K562 (cell line): ENCODE measurements at regions not wholly inside any gene's neighbourhood (a gene's known extent, or its start where the extent isn't known, plus 50 kb on each side); places are given as distances from the start of the nearest gene placed in this dataset.

Experiments
- CAMTA2 ChIP-seq: fragments of 250-450 bp; sonication (Bioruptor Pico); conservative IDR thresholded peaks from 2 replicates; pipeline ENCODE4 v1.5.1; 2022
- CC2D1A ChIP-seq: fragments of 450-650 bp; IDR thresholded peaks from 2 replicates; pipeline ENCODE4 v1.6.1; 2017; ENCODE audit warnings: mild to moderate bottlenecking
- CTCF ChIP-seq, 3 experiments: IDR thresholded peaks in 2 of 3; conservative IDR thresholded peaks in 1 of 3; 2 replicates each; pipeline ENCODE4 v1.5.1; 2011 to 2012; ENCODE audit warnings: low read length in 3 of 3, mild to moderate bottlenecking in 3 of 3, control low read depth in 2 of 3, improper control_type of control experiment in 1 of 3, inconsistent platforms in 1 of 3, low read depth in 1 of 3, mixed read lengths in 1 of 3, moderate library complexity in 1 of 3; ENCODE audit not compliant: insufficient read depth in 2 of 3
- HDGF ChIP-seq: fragments of 450-650 bp; IDR thresholded peaks from 2 replicates; pipeline ENCODE4 v1.6.1; 2016
- HLTF ChIP-seq: fragments of 450-650 bp; IDR thresholded peaks from 2 replicates; pipeline ENCODE4 v1.6.1; 2016
- MXI1 ChIP-seq: IDR thresholded peaks from 2 replicates; pipeline ENCODE4 v1.6.1; 2011; ENCODE audit warnings: low read depth, mild to moderate bottlenecking, improper control_type of control experiment, low read length
- NR0B1 ChIP-seq: fragments of 450-650 bp; IDR thresholded peaks from one replicate; pipeline ENCODE4 v1.6.1; 2018; ENCODE audit warnings: mild to moderate bottlenecking, moderate library complexity; ENCODE audit not compliant: partially characterized antibody
- POLR2A ChIP-seq: fragments of 450-650 bp; conservative IDR thresholded peaks from 2 replicates; pipeline ENCODE4 v1.6.1; 2016
- SMC3 ChIP-seq: conservative IDR thresholded peaks from 2 replicates; pipeline ENCODE4 v1.6.1; 2011; ENCODE audit warnings: low read depth, low read length, improper control_type of control experiment; ENCODE audit not compliant: insufficient read depth
- SRSF9 ChIP-seq: fragments of 200-400 bp; formaldehyde crosslinking; IDR thresholded peaks from 2 replicates; pipeline ENCODE4 v1.6.1; 2017; ENCODE audit warnings: low read depth, low read length, borderline replicate concordance
- TEAD2 ChIP-seq: fragments of 450-650 bp; IDR thresholded peaks from 2 replicates; pipeline ENCODE4 v1.6.1; 2016; ENCODE audit warnings: missing genetic modification characterization, control low read depth, missing compliant biosample characterization
- ZNF121 ChIP-seq: sonication (generic); formaldehyde crosslinking; conservative IDR thresholded peaks from 2 replicates; pipeline ENCODE4 v1.8.0; 2022; ENCODE audit warnings: missing genetic modification reagents

GRCh38 chr18:40707797-40708196, 1247.2 kb upstream of the PIK3C3 start:
- TF ChIP-seq CTCF (IDR thresholded peaks at IDR 0.05 in 2 of 3, conservative IDR thresholded peaks at IDR 0.05 in 1 of 3; ENCODE audit: insufficient read depth in 2 of 3, low read depth in 1 of 3, low read length in 3 of 3) (no peak), HLTF (no peak), CAMTA2 (no peak), NR0B1 (no peak), MXI1 (no peak), ZNF121 (CRISPR knock-in tag) (no peak), POLR2A (no peak), SRSF9 (no peak), TEAD2 (tag) (no peak), HDGF (no peak), SMC3 (no peak), CC2D1A (no peak)
